SK-N-SH treated with all-trans-retinoic acid at 6 μM for 48 hours (cell line): ENCODE measurements at regions not wholly inside any gene's neighbourhood (a gene's known extent, or its start where the extent isn't known, plus 50 kb on each side); places are given as distances from the start of the nearest gene placed in this dataset.

ENCODE experiments used
- ARNTL ChIP-seq: fragments of 450-650 bp; formaldehyde crosslinking; IDR thresholded peaks from 2 replicates; pipeline ENCODE4 v1.5.0; 2020; ENCODE audit warnings: low read depth, mild to moderate bottlenecking, moderate library complexity, borderline replicate concordance
- BACH2 ChIP-seq: fragments of 250-450 bp; sonication (Bioruptor Pico); IDR thresholded peaks from 2 replicates; pipeline ENCODE4 v1.9.0; 2021; ENCODE audit warnings: mild to moderate bottlenecking, borderline replicate concordance
- GLIS3 ChIP-seq: fragments of 250-450 bp; sonication (Bioruptor Pico); IDR thresholded peaks from 2 replicates; pipeline ENCODE4 v1.5.0; 2020; ENCODE audit warnings: mild to moderate bottlenecking, moderate library complexity
- TOX ChIP-seq: fragments of 250-450 bp; sonication (Bioruptor Pico); IDR thresholded peaks from 2 replicates; pipeline ENCODE4 v1.8.0; 2021; ENCODE audit warnings: mild to moderate bottlenecking, moderate library complexity, borderline replicate concordance
- ZFP30 ChIP-seq: fragments of 450-650 bp; formaldehyde crosslinking; IDR thresholded peaks from 2 replicates; pipeline ENCODE4 v1.5.0; 2022; ENCODE audit warnings: mild to moderate bottlenecking, moderate library complexity
- ZNF70 ChIP-seq: fragments of 450-650 bp; formaldehyde crosslinking; IDR thresholded peaks from 2 replicates; pipeline ENCODE4 v1.5.0; 2020; ENCODE audit warnings: mild to moderate bottlenecking, moderate library complexity
- TF ChIP-seq, protein P1 (sequence below): fragments of 250-450 bp; sonication (Bioruptor Pico); IDR thresholded peaks from 2 replicates; pipeline ENCODE4 v1.5.1; 2020; ENCODE audit warnings: low read depth, mild to moderate bottlenecking, moderate library complexity
- TF ChIP-seq, protein P2 (sequence below): fragments of 250-450 bp; sonication (Bioruptor Pico); IDR thresholded peaks from 2 replicates; pipeline ENCODE4 v1.8.0; 2021; ENCODE audit warnings: low read depth, mild to moderate bottlenecking, moderate library complexity, borderline replicate concordance
- TF ChIP-seq, protein P3 (sequence below): fragments of 250-450 bp; sonication (Bioruptor Pico); IDR thresholded peaks from 2 replicates; pipeline ENCODE4 v1.5.0; 2020; ENCODE audit warnings: mild to moderate bottlenecking, moderate library complexity
- TF ChIP-seq, protein P4 (sequence below): fragments of 250-450 bp; sonication (Bioruptor Pico); IDR thresholded peaks from 2 replicates; pipeline ENCODE4 v1.8.0; 2020; ENCODE audit warnings: mild to moderate bottlenecking, moderate library complexity, borderline replicate concordance

DNA sequence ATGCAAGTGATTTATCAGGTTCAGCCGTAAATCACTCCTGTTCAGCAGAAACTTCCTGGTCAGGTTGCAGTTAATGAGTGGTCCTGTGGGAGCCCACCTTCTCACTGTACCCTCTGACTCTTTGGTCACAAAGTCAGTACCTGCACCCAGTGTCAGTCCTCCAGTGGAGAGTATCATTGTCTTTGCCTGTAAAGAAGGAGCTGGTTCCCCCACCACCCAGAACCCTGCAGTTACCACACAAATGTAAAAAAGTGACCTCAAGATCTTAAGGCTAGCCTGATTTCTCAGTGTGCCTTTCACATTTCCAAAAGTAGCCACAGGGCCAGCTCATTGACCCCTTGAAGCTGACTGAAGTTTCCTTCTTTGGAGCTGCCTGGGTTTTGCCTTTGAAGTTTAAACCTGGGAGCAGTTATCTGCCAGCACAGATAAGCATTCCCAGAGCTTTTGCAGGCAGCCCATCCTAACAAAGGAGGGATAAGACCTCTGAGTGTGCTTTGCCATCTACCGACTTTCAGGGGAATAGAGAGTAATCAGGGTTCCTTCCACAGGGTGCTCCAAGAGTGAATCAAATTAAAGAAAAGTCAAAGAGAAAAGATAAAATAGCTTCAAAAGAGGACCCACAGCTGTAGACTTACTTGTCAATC lies 725.2 kb downstream of the CPS1 start:
- TF ChIP-seq ZNF70 (CRISPR knock-in tag), result no peak
- no peak for TF ChIP-seq GLIS3
- TF ChIP-seq, protein P1, sequence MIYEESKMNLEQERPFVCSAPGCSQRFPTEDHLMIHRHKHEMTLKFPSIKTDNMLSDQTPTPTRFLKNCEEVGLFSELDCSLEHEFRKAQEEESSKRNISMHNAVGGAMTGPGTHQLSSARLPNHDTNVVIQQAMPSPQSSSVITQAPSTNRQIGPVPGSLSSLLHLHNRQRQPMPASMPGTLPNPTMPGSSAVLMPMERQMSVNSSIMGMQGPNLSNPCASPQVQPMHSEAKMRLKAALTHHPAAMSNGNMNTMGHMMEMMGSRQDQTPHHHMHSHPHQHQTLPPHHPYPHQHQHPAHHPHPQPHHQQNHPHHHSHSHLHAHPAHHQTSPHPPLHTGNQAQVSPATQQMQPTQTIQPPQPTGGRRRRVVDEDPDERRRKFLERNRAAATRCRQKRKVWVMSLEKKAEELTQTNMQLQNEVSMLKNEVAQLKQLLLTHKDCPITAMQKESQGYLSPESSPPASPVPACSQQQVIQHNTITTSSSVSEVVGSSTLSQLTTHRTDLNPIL (CRISPR knock-in tag), result no peak
- no peak for TF ChIP-seq TOX (CRISPR knock-in tag)
- TF ChIP-seq, protein P2, sequence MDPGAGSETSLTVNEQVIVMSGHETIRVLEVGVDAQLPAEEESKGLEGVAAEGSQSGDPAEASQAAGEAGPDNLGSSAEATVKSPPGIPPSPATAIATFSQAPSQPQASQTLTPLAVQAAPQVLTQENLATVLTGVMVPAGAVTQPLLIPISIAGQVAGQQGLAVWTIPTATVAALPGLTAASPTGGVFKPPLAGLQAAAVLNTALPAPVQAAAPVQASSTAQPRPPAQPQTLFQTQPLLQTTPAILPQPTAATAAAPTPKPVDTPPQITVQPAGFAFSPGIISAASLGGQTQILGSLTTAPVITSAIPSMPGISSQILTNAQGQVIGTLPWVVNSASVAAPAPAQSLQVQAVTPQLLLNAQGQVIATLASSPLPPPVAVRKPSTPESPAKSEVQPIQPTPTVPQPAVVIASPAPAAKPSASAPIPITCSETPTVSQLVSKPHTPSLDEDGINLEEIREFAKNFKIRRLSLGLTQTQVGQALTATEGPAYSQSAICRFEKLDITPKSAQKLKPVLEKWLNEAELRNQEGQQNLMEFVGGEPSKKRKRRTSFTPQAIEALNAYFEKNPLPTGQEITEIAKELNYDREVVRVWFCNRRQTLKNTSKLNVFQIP, result no peak
- TF ChIP-seq ARNTL (CRISPR knock-in tag), result no peak
- TF ChIP-seq, protein P3, sequence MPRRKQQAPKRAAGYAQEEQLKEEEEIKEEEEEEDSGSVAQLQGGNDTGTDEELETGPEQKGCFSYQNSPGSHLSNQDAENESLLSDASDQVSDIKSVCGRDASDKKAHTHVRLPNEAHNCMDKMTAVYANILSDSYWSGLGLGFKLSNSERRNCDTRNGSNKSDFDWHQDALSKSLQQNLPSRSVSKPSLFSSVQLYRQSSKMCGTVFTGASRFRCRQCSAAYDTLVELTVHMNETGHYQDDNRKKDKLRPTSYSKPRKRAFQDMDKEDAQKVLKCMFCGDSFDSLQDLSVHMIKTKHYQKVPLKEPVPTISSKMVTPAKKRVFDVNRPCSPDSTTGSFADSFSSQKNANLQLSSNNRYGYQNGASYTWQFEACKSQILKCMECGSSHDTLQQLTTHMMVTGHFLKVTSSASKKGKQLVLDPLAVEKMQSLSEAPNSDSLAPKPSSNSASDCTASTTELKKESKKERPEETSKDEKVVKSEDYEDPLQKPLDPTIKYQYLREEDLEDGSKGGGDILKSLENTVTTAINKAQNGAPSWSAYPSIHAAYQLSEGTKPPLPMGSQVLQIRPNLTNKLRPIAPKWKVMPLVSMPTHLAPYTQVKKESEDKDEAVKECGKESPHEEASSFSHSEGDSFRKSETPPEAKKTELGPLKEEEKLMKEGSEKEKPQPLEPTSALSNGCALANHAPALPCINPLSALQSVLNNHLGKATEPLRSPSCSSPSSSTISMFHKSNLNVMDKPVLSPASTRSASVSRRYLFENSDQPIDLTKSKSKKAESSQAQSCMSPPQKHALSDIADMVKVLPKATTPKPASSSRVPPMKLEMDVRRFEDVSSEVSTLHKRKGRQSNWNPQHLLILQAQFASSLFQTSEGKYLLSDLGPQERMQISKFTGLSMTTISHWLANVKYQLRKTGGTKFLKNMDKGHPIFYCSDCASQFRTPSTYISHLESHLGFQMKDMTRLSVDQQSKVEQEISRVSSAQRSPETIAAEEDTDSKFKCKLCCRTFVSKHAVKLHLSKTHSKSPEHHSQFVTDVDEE (CRISPR knock-in tag), result no peak
- TF ChIP-seq ZFP30 (CRISPR knock-in tag), result no peak
- TF ChIP-seq BACH2 (CRISPR knock-in tag), result no peak
- TF ChIP-seq, protein P4, sequence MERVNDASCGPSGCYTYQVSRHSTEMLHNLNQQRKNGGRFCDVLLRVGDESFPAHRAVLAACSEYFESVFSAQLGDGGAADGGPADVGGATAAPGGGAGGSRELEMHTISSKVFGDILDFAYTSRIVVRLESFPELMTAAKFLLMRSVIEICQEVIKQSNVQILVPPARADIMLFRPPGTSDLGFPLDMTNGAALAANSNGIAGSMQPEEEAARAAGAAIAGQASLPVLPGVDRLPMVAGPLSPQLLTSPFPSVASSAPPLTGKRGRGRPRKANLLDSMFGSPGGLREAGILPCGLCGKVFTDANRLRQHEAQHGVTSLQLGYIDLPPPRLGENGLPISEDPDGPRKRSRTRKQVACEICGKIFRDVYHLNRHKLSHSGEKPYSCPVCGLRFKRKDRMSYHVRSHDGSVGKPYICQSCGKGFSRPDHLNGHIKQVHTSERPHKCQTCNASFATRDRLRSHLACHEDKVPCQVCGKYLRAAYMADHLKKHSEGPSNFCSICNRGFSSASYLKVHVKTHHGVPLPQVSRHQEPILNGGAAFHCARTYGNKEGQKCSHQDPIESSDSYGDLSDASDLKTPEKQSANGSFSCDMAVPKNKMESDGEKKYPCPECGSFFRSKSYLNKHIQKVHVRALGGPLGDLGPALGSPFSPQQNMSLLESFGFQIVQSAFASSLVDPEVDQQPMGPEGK (CRISPR knock-in tag), result no peak
